HG03103 (cell line): ENCODE measurements at regions not wholly inside any gene's neighbourhood (a gene's known extent, or its start where the extent isn't known, plus 50 kb on each side); places are given as distances from the start of the nearest gene placed in this dataset.

Source experiments
- ATAC-seq: cut with Tn5 transposase; IDR thresholded peaks from one replicate; pipeline ENCODE4 v1.9.1; 2021; ENCODE audit warnings: low read depth; ENCODE audit not compliant: unreplicated experiment

DNA sequence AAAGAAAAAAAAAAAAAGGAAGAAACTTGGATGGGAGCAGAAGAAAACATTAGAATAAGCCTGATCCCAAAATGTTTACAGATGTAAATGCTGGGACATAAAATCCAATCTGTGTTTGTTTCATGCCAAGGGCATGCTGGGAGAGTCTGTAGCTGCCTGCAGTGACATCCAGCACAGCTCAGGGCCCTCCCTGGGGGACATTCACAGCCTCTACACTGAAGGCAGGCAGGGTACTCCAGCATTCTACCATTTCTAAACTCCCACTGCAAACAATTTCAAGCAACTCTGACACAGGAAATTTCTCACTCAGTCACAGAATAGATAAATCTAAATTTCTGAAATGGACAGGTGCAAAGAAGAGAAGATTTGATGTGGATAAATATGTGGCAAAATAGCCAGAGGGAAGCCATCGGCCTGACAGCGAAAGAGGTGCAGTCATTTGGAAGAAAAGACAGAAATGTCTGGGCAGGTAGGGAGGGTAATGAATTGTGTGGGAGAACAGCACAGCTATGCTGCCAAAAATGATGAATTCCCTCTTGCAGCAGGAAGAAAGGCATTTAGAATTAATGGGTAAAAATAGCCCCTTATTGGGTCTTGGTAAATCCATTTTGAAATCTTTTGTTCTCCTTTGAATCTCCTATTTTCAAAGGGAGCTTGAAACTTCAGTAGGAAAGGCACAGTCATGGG is 199.4 kb downstream of the MED10 start:
- no peak for ATAC-seq

DNA sequence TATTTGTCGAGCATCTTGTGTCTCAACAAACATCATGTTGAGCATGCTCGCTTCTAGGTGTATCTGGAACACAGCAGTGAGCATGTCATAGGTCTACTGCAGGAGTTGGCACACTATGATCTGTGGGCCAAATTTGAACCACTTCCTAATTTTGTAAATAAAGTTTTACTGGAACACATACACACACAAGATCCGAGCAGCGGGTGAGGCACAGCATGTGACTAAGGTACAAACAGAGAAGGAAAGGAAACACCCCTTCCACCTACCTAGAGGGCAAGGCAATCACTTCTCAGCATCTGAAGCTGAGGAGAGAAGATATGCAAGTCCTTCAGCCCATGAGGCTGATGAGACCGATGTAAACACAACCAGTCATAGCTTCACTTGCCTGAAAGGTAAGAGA is 200.4 kb downstream of the MED10 start:
- no peak for ATAC-seq

DNA sequence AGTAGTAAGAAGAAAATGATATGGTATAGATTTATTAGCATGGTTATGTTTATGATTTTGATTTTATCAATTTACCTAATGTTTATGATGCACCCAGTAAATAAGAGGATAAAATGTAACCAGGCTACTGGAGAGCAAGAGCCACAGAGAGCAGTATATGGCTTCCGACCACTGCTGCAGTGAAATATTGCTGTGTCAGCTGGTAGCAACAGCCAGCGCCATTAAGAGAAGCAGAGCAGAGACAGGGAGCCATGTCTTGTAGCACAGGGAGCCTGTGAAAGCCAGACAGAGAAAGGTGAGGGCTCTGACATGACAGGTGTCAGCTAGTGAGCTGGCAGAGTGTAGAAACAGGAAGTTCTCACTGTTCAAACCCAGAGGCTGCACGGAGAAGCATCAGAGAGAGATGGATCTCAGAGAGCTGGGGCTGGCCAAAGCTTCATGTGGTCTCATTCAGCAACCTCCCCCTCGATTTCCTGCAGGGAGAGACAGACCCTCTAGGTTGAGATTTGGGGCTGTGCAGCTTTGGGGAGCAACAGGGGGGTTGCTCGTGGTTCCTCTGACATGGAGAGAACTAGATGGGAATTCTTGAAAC is 202.1 kb downstream of the MED10 start:
- no peak for ATAC-seq

DNA sequence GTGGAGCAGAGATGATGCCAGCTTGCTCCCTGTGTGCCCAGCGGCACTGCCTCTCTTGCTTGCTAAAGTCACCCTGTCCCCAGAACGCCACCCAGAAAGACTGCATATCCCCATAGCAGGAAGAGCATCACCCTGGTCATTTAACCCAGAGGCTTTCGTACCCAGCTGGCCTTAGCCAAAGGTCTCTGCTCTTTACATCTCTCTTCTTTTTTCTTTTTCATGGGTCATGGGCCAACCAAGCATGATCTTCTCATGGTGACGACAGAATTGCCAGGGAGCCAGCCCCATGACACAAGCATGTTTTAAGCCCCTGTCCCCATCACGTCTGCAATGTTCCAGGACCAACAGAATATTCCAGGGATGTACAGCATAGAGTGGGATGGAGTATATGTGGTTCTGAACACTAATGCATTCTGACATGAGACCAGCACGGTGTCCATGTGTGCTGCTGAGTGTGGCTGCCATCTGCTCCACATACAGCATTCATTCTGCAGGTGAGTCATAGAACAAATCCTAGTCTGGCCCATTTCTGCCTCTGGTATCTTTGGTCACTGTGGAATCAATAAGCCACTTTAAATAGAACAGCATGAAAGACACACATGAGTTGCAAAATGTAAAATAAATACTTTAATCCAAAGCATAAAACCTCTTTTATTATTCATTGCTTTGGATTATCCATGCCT is 203.0 kb downstream of the MED10 start:
- ATAC-seq = no peak

DNA sequence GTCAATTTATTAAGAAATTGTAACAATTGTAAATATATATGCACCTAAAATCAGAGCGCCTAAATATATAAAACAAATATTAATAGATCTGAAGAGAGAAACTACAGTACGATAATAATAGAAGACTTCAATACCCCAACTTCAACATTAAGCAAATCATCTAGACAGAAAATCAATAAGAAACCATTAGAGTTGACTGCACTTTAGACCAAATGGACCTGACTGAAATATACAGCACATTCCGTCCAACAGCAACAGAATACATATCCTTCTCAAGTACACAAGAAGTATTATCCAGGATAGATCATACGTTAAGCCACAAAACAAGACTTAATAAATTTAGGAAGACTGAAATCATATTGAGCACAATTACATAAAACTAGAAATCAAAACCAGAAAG is 208.7 kb downstream of the MED10 start:
- no peak for ATAC-seq

DNA sequence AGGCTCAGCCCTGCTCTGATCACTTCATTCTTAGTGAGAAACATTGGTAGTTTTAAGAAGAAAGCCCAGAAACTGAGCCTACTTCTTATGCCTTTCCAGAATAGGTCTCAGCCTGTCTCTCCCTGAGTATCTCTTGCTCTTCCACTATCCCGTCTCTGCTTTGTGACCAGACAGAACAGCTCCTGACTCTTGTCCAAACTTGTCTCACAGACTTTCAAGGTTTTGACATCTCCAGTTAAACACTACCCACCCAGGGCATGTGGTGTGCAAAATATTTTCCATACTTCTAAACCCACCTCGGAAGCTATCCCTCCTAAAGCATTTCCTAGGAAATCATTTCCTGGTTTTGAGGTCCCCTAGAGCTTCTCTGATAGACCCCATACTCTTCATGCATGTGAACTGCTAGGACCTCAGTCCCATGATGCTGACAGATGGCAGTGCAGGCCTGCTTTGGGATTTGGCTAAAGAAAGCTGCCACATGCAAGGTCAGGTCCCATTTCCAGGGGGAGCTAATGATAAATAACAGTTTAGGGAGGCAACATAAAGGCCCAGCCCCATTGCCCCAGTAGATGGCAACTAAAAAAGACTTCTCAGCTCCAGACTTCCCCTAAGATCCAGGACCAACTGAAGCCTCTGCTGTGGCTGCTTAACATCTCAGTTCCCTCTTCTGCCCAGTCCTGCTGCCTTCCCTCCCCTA is 211.5 kb downstream of the MED10 start:
- no peak for ATAC-seq

DNA sequence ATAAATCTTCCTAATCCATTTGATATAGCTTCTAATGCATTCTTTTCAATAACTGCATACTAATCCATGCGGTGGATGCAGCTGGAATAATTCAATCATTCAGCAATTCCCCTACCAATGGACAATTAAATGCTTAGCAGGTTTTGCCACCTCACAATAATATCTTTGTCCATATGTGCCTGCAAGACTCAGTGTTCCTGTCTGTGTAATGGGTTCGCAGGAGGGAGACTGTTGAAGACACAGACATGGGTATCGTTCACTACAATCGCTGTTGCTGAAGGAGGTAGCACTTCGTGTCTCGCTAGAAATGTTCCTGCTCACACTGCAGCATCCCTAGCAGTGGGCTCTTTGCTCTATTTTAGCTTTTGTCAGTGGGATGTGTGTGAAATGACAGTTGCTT is 214.4 kb downstream of the MED10 start:
- ATAC-seq = no peak

DNA sequence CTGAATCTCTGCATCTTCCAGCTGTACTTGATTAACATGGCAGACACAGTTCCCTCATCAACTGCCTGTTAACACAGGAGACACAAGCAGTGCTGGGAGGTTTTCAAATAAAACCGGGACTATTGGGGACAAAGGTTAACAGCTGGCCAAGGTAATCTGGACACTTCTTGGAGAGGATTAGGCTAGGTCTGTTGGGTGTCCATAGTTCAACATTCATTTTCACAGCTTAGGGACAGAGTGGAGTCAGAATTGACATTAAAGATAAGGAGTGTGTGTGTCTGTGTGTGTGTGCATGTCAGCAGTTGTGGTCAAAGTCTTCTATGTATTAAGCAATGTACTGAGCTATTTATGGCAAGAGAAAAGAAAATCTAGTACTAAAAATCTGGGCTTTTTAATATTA is 216.2 kb downstream of the MED10 start:
- ATAC-seq = no peak

DNA sequence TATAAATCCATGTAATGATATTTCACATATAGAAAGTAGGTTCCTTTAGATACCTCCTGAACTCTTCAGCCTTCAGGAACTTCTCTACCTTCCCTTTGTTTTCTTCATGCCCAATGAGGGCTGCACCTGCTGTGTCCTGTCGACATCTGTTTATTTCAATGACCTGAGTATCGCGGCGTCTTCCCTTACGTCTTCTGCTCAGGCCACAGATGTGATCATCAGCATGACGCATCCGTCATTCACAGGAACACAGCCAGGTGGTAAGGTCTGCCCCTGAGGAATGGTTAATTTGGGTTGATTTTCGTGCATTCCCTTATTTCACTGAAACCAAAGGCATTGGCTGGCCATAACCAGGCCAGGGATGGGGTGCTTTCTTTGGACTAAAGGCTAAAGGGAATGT is 217.1 kb downstream of the MED10 start:
- ATAC-seq = no peak

DNA sequence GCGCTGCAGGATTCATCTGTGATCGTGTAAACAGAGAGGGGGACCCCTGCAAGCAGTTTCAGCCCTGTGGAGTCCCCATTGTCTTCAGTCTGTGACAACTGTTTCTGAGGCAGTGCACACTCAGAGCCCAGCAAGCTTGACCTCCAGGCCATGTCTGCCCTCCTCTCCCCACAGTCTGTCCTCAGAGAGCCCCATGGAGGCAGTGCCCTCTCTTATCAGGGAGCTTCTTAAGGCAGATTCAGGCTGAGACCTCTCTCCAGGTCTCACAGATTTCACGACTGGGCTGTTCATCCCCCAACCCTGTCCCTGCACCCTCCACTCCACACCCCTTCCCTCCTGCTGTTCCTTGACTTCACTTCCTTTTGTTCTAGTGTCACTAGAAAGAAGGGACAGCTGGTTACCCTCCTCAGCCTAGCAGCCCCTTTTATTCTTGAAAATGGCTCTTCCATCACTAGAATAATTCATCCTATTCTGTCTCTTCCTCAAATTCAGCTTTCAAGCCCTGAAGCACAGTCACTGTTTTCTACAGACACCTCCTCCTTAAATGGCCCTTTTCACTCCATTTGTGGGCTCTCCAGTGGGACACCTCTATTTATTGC is 218.4 kb downstream of the MED10 start:
- ATAC-seq = no peak

DNA sequence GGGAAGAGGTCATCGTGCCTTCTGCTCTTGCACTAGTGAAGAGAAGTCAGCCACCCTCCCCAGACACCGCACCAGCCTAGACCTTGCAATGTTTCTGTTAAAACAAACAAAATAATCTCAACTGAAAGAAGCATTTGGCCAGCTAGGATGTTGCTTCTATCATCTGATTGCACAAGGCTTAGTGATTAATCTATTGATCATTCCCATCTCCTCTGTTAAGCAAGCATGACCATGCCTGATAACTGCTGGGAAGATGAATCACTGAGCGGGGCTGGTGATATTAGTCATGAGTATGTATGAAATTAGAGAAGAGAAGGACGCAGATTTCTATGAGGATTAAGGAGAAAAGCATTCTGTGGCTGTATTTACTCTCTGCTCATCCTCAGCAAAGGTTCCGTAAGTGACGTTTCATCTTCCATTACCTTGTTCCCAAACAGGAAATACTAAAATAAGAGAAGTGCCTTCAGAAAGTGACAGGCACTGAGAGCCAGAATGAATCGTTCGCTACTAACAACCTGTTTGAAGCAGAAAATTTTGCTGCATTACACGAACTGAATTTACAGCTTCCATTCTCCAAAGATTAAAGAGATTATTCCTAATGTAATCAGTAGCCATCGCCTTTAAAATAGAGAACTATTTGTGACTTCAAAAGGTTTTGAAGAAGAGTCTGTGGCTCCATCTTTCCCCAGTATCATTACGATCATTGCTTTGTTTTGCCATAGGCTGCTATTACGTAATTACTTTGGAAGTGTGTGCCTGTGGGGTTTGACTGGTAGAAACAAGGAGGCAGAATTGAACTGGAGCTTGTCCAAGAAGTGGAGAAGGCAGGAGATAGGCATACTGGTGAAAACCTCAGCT is 219.1 kb downstream of the MED10 start:
- ATAC-seq = no peak

DNA sequence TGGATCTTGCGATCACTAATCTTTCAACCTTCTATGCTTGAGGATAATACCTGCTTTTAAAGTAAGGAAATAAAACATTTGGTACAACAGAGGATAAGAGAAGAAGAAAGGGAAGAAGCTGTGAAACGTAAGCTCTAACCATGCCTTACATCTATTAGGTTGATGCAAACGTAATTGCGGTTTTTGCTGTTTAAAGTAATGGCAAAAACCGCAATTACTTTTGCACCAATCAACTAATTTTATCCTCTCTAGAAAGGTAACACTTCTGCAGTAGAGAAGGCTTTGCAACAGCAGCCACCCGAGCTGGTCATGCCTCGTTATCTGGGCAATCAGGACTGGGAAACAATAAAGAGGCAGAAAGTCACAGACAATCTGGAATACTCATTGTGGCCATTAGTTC is 224.1 kb downstream of the MED10 start:
- no peak for ATAC-seq

DNA sequence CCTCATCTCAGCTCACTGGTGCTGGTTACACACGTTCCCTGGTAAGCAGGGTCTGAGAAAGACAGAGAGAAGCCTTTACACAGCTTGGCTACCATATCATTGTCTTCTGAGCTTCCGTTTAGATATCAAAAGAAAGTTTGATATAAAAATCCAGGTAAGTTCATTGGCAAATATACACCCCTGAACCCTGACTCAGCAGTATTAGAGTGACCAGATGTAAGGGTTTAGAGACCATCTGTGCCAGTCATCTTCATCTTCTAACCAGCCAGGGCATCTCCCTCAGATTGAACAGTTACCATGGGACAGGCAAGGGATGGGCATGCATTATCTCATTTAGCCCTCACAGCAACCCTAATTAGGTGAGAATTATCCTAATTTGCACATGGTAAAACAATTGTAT is 232.1 kb downstream of the MED10 start:
- ATAC-seq = no peak

DNA sequence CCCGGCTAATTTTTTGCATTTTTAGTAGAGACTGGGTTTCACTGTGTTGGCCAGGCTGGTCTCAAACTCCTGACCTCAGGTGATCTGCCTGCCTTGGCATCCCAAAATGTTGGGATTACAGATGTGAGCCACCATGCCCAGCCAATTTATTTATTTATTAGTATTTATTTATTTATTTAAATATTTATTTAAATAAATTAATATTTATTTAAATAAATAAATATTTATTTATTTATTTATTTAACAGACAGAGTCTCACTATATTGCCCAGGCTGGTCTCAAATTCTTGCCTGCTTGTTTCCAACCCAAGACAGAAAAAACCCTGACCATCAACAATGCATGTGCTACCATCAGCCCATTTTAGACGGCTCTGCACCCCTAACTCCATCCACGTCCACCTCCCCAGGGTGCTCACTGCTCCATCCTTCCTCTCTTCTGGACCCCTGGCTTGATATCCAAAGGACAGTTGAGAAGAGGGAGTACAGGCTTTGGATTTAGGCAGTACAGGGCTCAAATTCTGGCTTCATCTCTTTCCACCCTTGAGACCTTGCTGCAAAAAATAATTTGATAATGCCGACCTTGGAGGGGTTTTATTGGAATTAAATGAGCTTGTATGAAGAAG is 232.6 kb downstream of the MED10 start:
- ATAC-seq = no peak

DNA sequence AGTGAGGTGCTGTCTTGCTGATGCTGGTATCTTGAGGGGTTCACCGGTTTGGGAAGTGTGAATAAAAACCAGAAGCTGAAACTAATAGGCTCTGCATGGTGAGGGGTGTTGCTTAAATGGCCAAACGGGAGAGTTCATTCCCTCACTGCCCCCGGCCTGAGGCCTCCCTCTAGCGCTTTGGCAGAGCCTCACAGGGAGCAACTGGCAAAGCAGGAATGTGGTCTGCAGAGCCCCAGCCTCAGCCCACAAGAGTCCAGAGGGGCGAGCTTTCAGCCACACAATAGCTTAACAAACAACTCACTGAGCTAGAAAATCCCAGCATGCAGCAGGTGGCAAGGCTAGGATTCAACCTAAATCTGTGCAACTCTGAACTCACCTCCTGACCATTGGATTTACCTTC is 234.8 kb downstream of the MED10 start:
- ATAC-seq = no peak

DNA sequence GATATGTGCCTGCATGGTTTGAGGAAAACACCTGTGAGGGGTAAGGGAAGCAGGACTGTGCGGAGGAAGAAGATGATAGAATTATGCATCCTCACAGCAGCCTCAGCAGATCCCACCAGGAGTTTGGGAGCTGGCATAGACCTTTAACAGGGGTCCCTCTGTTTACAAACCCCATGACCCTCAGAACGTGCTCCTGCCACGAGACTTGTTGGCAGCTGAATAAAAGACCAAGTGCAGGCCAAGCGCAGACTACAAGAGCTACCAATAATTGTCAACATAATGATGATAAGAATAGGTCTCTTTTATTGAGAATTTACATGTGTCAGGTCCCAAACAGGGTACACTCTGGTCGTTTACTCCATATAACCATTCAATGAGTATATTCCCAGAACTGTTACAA is 236.0 kb downstream of the MED10 start:
- no peak for ATAC-seq

DNA sequence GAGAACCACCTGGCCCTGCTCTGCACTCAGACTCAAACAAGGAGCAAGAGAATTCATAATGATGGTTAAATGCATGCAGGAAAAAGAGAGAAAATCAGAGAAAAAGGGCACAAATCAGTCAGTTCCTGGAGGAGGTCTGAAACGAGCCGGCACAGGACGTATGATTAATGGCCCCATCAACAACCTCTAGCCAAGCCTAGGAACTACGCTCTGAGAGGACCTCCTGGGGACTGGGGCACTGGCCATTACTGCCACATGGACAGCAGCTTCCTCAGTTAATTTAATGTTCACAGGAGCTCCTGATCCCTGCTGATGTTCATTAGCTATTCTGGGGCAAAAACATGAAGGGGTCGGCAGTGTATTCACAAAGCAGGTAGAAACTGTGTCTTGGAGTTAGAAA is 238.1 kb downstream of the MED10 start:
- no peak for ATAC-seq

DNA sequence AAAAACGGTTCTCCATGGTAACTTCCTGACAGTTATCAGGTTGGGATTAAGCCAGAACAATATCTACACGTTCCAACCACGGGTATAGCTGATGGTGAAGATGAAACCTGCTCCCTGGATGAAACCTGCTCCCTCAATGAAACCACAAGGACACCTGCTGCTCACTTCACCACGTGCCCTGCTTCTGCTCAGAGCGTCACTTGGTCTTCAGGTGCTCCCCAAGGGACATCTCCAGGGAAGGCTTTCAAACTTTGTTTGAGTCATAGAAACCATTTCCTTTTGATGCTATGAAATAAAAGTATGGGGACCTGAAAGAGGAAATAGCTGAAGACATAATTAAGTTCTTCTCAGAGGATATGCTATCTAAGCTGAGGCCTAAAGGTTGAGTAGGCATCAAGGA is 242.4 kb downstream of the MED10 start:
- ATAC-seq = no peak

DNA sequence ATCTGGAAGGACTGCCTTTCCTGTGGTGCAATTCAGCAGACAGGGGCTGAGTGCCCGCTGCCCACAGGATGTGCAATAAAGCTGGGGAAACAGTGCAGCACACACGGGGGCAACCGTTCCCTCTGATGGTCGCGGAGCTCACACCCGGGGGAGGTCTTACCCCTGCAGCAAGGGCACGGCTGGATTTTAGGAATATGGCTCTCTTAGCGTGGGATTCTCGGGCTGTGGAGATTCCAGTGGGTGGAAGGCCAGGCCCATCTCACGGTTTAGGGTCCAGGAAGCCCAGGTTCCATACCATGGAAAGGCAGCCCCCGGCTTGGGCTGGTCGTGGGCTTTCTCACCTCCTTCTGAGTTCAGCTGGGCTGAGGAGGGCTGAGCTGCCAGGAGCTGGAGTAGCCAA is 244.1 kb downstream of the MED10 start:
- no peak for ATAC-seq

DNA sequence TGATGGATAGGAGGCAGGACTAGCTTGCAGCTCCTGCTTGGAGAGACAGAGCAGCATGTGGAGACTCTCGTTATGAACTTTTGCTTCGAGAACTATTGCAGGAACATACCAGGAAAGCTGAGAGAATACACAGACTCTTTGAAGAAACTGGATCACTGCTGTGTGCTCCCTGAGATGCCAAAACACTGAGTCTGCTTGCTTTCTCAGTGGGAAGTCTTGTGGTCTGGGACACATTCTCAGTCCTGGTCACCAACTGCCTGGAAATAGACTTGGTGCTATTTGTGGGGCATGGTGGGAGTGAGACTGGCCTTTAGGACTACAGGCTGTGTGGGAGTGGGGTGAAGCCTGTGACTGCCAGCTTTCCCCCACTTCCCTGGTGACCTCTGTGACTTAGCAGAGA is 252.6 kb downstream of the MED10 start:
- ATAC-seq = no peak
